CD14-positive monocyte (primary cell): ENCODE measurements at regions not wholly inside any gene's neighbourhood (a gene's known extent, or its start where the extent isn't known, plus 50 kb on each side); places are given as distances from the start of the nearest gene placed in this dataset.

Experiments used
- DNase-seq, 3 donors: peaks; one replicate each; pipeline ENCODE4 v3.0.0-alpha.2; 2011 to 2022
- H2AFZ ChIP-seq: 2 replicates; pipeline ENCODE4 v1.6.0; 2012; ENCODE audit warnings: mild to moderate bottlenecking, low read depth, low read length, inconsistent platforms; ENCODE audit not compliant: insufficient read depth, poor library complexity, severe bottlenecking
- H3K27ac ChIP-seq, 2 donors: 1 replicate in 1 of 2; 2 replicates in 1 of 2; pipeline ENCODE4 v1.5.1; 2012 to 2013; ENCODE audit warnings: low read length in 2 of 2, control low read depth in 1 of 2, inconsistent platforms in 1 of 2, low read depth in 1 of 2, mild to moderate bottlenecking in 1 of 2
- H3K27me3 ChIP-seq, 2 donors: one replicate each; pipeline versions ENCODE4 v1.6.0 to v1.6.1; 2011 to 2013; ENCODE audit warnings: low read length in 2 of 2; ENCODE audit not compliant: control insufficient read depth in 2 of 2, insufficient read depth in 2 of 2
- H3K36me3 ChIP-seq, 2 donors: replicated peaks in 1 of 2; 1 replicate in 1 of 2; 2 replicates in 1 of 2; pipeline versions ENCODE4 v1.5.1 to v1.6.1; 2012 to 2013; ENCODE audit warnings: low read length in 2 of 2, control low read depth in 1 of 2, inconsistent platforms in 1 of 2, mild to moderate bottlenecking in 1 of 2; ENCODE audit not compliant: insufficient read depth in 2 of 2, control insufficient read depth in 1 of 2
- H3K4me1 ChIP-seq, 2 donors: 1 replicate in 1 of 2; 2 replicates in 1 of 2; pipeline versions ENCODE4 v1.5.1 to v1.6.1; 2012 to 2013; ENCODE audit warnings: low read length in 2 of 2, control low read depth in 1 of 2, inconsistent platforms in 1 of 2, mild to moderate bottlenecking in 1 of 2, moderate library complexity in 1 of 2; ENCODE audit not compliant: insufficient read depth in 2 of 2, control insufficient read depth in 1 of 2
- H3K4me2 ChIP-seq: replicated peaks from 2 replicates; pipeline ENCODE3; 2012; ENCODE audit warnings: low read length, moderate library complexity, mild to moderate bottlenecking; ENCODE audit not compliant: poor library complexity, severe bottlenecking; ENCODE audit errors: extremely low read depth
- H3K4me3 ChIP-seq, 3 experiments: fragments of 200-600 bp in 1 of 3; sonication (generic) in 1 of 3; replicated peaks in 1 of 3; 1 replicate in 2 of 3; 2 replicates in 1 of 3; pipeline ENCODE4 v1.5.1; 2011 to 2013; ENCODE audit warnings: low read length in 3 of 3, mild to moderate bottlenecking in 3 of 3, control low read depth in 2 of 3, low read depth in 2 of 3, inconsistent platforms in 1 of 3, moderate library complexity in 1 of 3
- H3K79me2 ChIP-seq: 2 replicates; pipeline ENCODE4 v1.6.0; 2012; ENCODE audit warnings: mild to moderate bottlenecking, control low read depth, inconsistent platforms, low read length, moderate library complexity; ENCODE audit not compliant: insufficient read depth
- H3K9ac ChIP-seq: 2 replicates; pipeline ENCODE4 v1.6.0; 2017; ENCODE audit warnings: low read length, mild to moderate bottlenecking; ENCODE audit not compliant: insufficient read depth, poor library complexity, severe bottlenecking
- H3K9me3 ChIP-seq, 2 donors: replicated peaks in 1 of 2; 1 replicate in 1 of 2; 2 replicates in 1 of 2; pipeline versions ENCODE4 v1.5.1 to v1.6.1; 2012 to 2013; ENCODE audit warnings: low read length in 2 of 2, control low read depth in 1 of 2; ENCODE audit not compliant: control insufficient read depth in 1 of 2, insufficient read depth in 1 of 2
- H4K20me1 ChIP-seq: 2 replicates; pipeline ENCODE4 v1.6.0; 2012; ENCODE audit warnings: mild to moderate bottlenecking, low read length, control low read depth, moderate library complexity; ENCODE audit not compliant: insufficient read depth
- H3K27ac Mint-ChIP-seq, 7 donors: one replicate each; pipeline ENCODE4 v1.8.0; 2020; ENCODE audit warnings: mild to moderate bottlenecking in 7 of 7, mixed read lengths in 7 of 7, moderate library complexity in 6 of 7, inconsistent platforms in 2 of 7
- H3K27me3 Mint-ChIP-seq, 3 donors: one replicate each; pipeline ENCODE4 v1.8.0; 2021 to 2022; ENCODE audit warnings: low read depth in 3 of 3, mild to moderate bottlenecking in 3 of 3, mixed read lengths in 3 of 3, moderate library complexity in 3 of 3, inconsistent platforms in 1 of 3
- H3K36me3 Mint-ChIP-seq, 2 donors: one replicate each; pipeline ENCODE4 v1.8.0; 2020; ENCODE audit warnings: mixed read lengths in 2 of 2, inconsistent platforms in 1 of 2, mild to moderate bottlenecking in 1 of 2
- H3K4me1 Mint-ChIP-seq: one replicate; pipeline ENCODE4 v1.8.0; 2020; ENCODE audit warnings: mild to moderate bottlenecking, mixed read lengths
- H3K4me3 Mint-ChIP-seq, 2 donors: one replicate each; pipeline ENCODE4 v1.8.0; 2020; ENCODE audit warnings: mild to moderate bottlenecking in 2 of 2, mixed read lengths in 2 of 2, moderate library complexity in 1 of 2
- H3K9me3 Mint-ChIP-seq, 7 donors: one replicate each; pipeline ENCODE4 v1.8.0; 2020 to 2022; ENCODE audit warnings: mixed read lengths in 7 of 7, mild to moderate bottlenecking in 6 of 7, moderate library complexity in 6 of 7, inconsistent platforms in 2 of 7
- CTCF ChIP-seq: fragments of 200-600 bp; IDR thresholded peaks from one replicate; pipeline ENCODE4 v1.8.0; 2022; ENCODE audit warnings: antibody characterized with exemption, mild to moderate bottlenecking
- WGBS: methylation state at CpG from one replicate; pipeline ENCODE4 v1.1.5; 2013; ENCODE audit warnings: missing lambda C conversion rate; ENCODE audit not compliant: insufficient coverage; 5-methylcytosine and 5-hydroxymethylcytosine counted together
- intact Hi-C, 2 donors: fragments of 100-400 bp; cut with micrococcal nuclease; formaldehyde crosslinking; loops; one replicate each; pipeline versions ENCODE4 v1.15.0 to v1.15.1; 2023

GRCh38 chr2:19607400-19607799 is 249.0 kb upstream of the OSR1 start:
- Mint-ChIP-seq H3K27ac (no peak overlapping the region), H3K4me3 (no peak overlapping the region), H3K9me3 (peaks cover 2 to 17% (median 6%) of the 10 kb centered on the region in 7 donors), H3K27me3 (no peaks in the 10 kb centered on the region), H3K4me1 (no peaks in the 10 kb centered on the region), H3K36me3 (no peaks in the 10 kb centered on the region)
- Histone ChIP-seq H2AFZ (no peak overlapping the region), H3K27me3 (no peaks in the 10 kb centered on the region), H3K9me3 (peaks cover 0 to 4% of the 10 kb centered on the region in 2 donors), H3K4me3 (no peak overlapping the region), H3K27ac (no peak overlapping the region), H3K4me1 (no peaks in the 10 kb centered on the region), H3K9ac (no peak overlapping the region), H3K79me2 (no peaks in the 10 kb centered on the region), H4K20me1 (no peaks in the 10 kb centered on the region), H3K36me3 (no peaks in the 10 kb centered on the region), H3K4me2 (no peak overlapping the region)
- no peak for TF ChIP-seq CTCF
- DNase-seq, result no peak
- intact Hi-C loops, result no loop called here
- no CpG with 5 or more reads among the region's 5 CpGs for whole genome bisulfite sequencing

- no peak overlapping the region for H3K27ac Mint-ChIP-seq
- TF ChIP-seq CTCF, result no peak
- Histone ChIP-seq H3K9ac (no peak overlapping the region), H3K4me3 (no peak overlapping the region), H3K4me2 (no peak overlapping the region), H3K27me3 (no peaks in the 10 kb centered on the region), H3K4me1 (no peaks in the 10 kb centered on the region), H4K20me1 (no peaks in the 10 kb centered on the region), H3K27ac (no peak overlapping the region), H3K79me2 (no peaks in the 10 kb centered on the region), H2AFZ (no peak overlapping the region), H3K9me3 (no peaks in the 10 kb centered on the region), H3K36me3 (no peaks in the 10 kb centered on the region)
- H3K4me1 Mint-ChIP-seq, result no peaks in the 10 kb centered on the region
- peaks cover 0 to 2% (median 0%) of the 10 kb centered on the region in 3 donors for H3K27me3 Mint-ChIP-seq
- DNase-seq, result no peak
- no peak overlapping the region for H3K4me3 Mint-ChIP-seq
- H3K9me3 Mint-ChIP-seq, result peaks cover 0 to 10% (median 3%) of the 10 kb centered on the region in 7 donors
- no CpG with 5 or more reads among the region's 2 CpGs for WGBS
- intact Hi-C loops, result no loop called here
- H3K36me3 Mint-ChIP-seq, result no peaks in the 10 kb centered on the region
Measured at GRCh38 chr2:19600982-19601381, 242.6 kb upstream of the OSR1 start.
